Activated B cell treated with CpG ODN at 0.5 μM for 24 hours (primary cell): ENCODE measurements at regions not wholly inside any gene's neighbourhood (a gene's known extent, or its start where the extent isn't known, plus 50 kb on each side); places are given as distances from the start of the nearest gene placed in this dataset.

ENCODE experiments used
- ATAC-seq: fragments of 200-7000 bp; cut with Tn5 transposase; one replicate; pipeline ENCODE4 v1.10.0; 2021; ENCODE audit warnings: low read depth, mild to moderate bottlenecking, moderate library complexity
- CTCF ChIA-PET: fragments of 350-600 bp; sonication (Branson Sonifier 250); formaldehyde crosslinking; loops from one replicate; lab custom pipeline; 2021; ENCODE audit warnings: antibody characterized with exemption; lab: Charles Lee
- POLR2A ChIA-PET: fragments of 350-600 bp; sonication (Branson Sonifier 250); formaldehyde crosslinking; loops from one replicate; lab custom pipeline; 2021; ENCODE audit warnings: antibody characterized with exemption; lab: Charles Lee
- DNase-seq: peaks from one replicate; pipeline ENCODE4 v3.0.0; 2022
- H3K27ac Mint-ChIP-seq: one replicate; pipeline ENCODE4 v1.8.0; 2020; ENCODE audit warnings: mixed read lengths
- H3K27me3 Mint-ChIP-seq: one replicate; pipeline ENCODE4 v1.8.0; 2021; ENCODE audit warnings: mixed read lengths
- H3K36me3 Mint-ChIP-seq: one replicate; pipeline ENCODE4 v1.8.0; 2021; ENCODE audit warnings: low read depth, mixed read lengths
- H3K4me1 Mint-ChIP-seq: one replicate; pipeline ENCODE4 v1.8.0; 2021; ENCODE audit warnings: mixed read lengths
- H3K4me3 Mint-ChIP-seq: one replicate; pipeline ENCODE4 v1.8.0; 2020; ENCODE audit warnings: mild to moderate bottlenecking, mixed read lengths
- H3K9me3 Mint-ChIP-seq: one replicate; pipeline ENCODE4 v1.8.0; 2020; ENCODE audit warnings: mixed read lengths
- CTCF ChIP-seq: fragments of 200-600 bp; IDR thresholded peaks from one replicate; pipeline ENCODE4 v1.8.0; 2022; ENCODE audit warnings: antibody characterized with exemption, mild to moderate bottlenecking
- intact Hi-C: fragments of 100-400 bp; cut with micrococcal nuclease; formaldehyde crosslinking; loops from one replicate; pipeline ENCODE4 v1.15.1; 2024

GRCh38 chr2:184425083-184425482 is 173.2 kb upstream of the ZNF804A start:
- H3K9me3 Mint-ChIP-seq, result no peaks in the 10 kb centered on the region
- ChIA-PET CTCF (no interaction called here), POLR2A (no interaction called here)
- no peak overlapping the region for H3K27ac Mint-ChIP-seq
- intact Hi-C loops, result no loop called here
- DNase-seq (no peak), ATAC-seq (no peak)
- no peaks in the 10 kb centered on the region for H3K36me3 Mint-ChIP-seq
- no peak for TF ChIP-seq CTCF
- H3K4me1 Mint-ChIP-seq, result no peaks in the 10 kb centered on the region
- no peak overlapping the region for H3K4me3 Mint-ChIP-seq
- no peaks in the 10 kb centered on the region for H3K27me3 Mint-ChIP-seq

- ChIA-PET POLR2A (no interaction called here), CTCF (no interaction called here)
- DNase-seq, result no peak
- no peaks in the 10 kb centered on the region for H3K36me3 Mint-ChIP-seq
- TF ChIP-seq CTCF, result no peak
- H3K4me3 Mint-ChIP-seq, result no peak overlapping the region
- no peaks in the 10 kb centered on the region for H3K27me3 Mint-ChIP-seq
- no peaks in the 10 kb centered on the region for H3K9me3 Mint-ChIP-seq
- intact Hi-C loops, result no loop called here
- peaks cover 2% of the 10 kb centered on the region for H3K4me1 Mint-ChIP-seq
- no peak overlapping the region for H3K27ac Mint-ChIP-seq
- ATAC-seq, result no peak
These were observed 154.1 kb upstream of the ZNF804A start for GRCh38 chr2:184444217-184444616.

GRCh38 chr2:184444623-184445223 is 153.6 kb upstream of the ZNF804A start:
- ATAC-seq (no peak), DNase-seq (no peak)
- Mint-ChIP-seq H3K27ac (no peak overlapping the region), H3K4me3 (no peak overlapping the region), H3K27me3 (no peaks in the 10 kb centered on the region), H3K36me3 (no peaks in the 10 kb centered on the region), H3K9me3 (no peaks in the 10 kb centered on the region), H3K4me1 (peaks cover 2% of the 10 kb centered on the region)
- no peak for TF ChIP-seq CTCF
- ChIA-PET CTCF (no interaction called here), POLR2A (no interaction called here)
- intact Hi-C loops, result no loop called here

- POLR2A ChIA-PET, result no interaction called here
- CTCF ChIA-PET, result no interaction called here
- H3K27ac Mint-ChIP-seq, result no peak overlapping the region
- DNase-seq (no peak), ATAC-seq (no peak)
- no peaks in the 10 kb centered on the region for H3K27me3 Mint-ChIP-seq
- intact Hi-C loops, result no loop called here
- no peak overlapping the region for H3K4me3 Mint-ChIP-seq
- H3K4me1 Mint-ChIP-seq, result no peaks in the 10 kb centered on the region
- no peak for TF ChIP-seq CTCF
- no peaks in the 10 kb centered on the region for H3K9me3 Mint-ChIP-seq
- H3K36me3 Mint-ChIP-seq, result no peaks in the 10 kb centered on the region
These were observed 148.6 kb upstream of the ZNF804A start for GRCh38 chr2:184449760-184450159.

GRCh38 chr2:184452907-184453306 is 145.4 kb upstream of the ZNF804A start:
- H3K36me3 Mint-ChIP-seq, result no peaks in the 10 kb centered on the region
- no peaks in the 10 kb centered on the region for H3K9me3 Mint-ChIP-seq
- CTCF ChIA-PET, result no interaction called here
- H3K27me3 Mint-ChIP-seq, result no peaks in the 10 kb centered on the region
- ATAC-seq, result no peak
- DNase-seq, result no peak
- POLR2A ChIA-PET, result no interaction called here
- H3K27ac Mint-ChIP-seq, result no peak overlapping the region
- no peak overlapping the region for H3K4me3 Mint-ChIP-seq
- H3K4me1 Mint-ChIP-seq, result no peaks in the 10 kb centered on the region
- intact Hi-C loops, result no loop called here
- TF ChIP-seq CTCF, result no peak
